Astrocyte (in vitro differentiated cells and primary cell): ENCODE measurements at regions not wholly inside any gene's neighbourhood (a gene's known extent, or its start where the extent isn't known, plus 50 kb on each side); places are given as distances from the start of the nearest gene placed in this dataset.

Source experiments
- CTCF ChIP-seq: IDR thresholded peaks from 2 replicates; pipeline ENCODE4 v1.5.1; 2011; ENCODE audit warnings: low read depth, mild to moderate bottlenecking, inconsistent platforms, low read length, moderate library complexity; ENCODE audit not compliant: insufficient read depth
- EZH2 ChIP-seq: IDR thresholded peaks from 2 replicates; pipeline ENCODE4 v1.6.1; 2012; ENCODE audit warnings: mild to moderate bottlenecking, low read length, inconsistent platforms; ENCODE audit not compliant: insufficient read depth

- no peak for TF ChIP-seq CTCF
- TF ChIP-seq EZH2, result no peak
Measured at GRCh38 chr2:5330961-5331360, 361.2 kb upstream of the SOX11 start.
